NCI-H187 (cell line): ENCODE measurements at regions not wholly inside any gene's neighbourhood (a gene's known extent, or its start where the extent isn't known, plus 50 kb on each side); places are given as distances from the start of the nearest gene placed in this dataset.

Source experiments
- DNase-seq, 2 experiments: peaks; one replicate each; lab custom pipeline; 2025; lab: John Stamatoyannopoulos, UW

DNA sequence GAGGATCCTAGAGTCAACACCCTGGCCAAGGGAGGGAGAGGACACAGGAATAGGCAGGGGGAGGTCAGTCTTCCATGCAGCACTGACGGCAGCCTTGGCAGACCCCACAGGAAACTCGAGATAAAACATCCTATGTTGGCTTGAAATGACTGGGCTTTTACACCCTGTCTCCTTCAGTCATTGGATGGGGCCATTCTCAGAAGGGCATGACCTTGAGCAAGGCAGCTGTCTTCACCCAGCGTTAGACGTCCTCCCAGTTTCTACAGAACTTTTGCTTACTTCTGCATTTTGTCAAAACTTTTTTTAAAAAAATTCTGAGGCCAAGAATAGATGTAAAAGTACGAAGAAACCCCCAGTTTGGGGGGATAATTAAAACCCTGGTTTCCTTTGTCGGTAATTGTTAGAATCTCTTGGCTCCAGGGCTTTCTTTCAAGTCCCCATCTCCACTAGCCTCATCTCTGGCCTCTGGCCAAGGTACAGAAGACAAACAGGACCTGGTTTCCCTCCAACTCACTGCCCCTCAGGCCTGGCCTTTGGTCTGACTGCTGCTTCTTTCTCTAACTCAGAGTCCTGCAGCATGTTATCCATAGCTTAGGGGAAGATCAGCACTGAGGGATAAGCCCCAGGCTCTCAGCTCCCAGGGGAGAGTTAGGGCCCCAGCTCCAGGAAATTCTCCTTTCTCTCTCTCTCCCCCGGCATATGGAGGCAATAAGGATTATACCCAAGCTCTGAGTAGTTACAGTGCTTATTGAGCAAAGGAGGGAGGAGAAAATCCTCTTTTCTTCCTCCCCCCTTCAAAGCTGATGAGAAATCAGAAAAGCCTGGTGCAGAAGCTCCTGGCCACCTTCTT lies 51.6 kb upstream of the KCND3 start:
- DNase-seq = no peak

DNA sequence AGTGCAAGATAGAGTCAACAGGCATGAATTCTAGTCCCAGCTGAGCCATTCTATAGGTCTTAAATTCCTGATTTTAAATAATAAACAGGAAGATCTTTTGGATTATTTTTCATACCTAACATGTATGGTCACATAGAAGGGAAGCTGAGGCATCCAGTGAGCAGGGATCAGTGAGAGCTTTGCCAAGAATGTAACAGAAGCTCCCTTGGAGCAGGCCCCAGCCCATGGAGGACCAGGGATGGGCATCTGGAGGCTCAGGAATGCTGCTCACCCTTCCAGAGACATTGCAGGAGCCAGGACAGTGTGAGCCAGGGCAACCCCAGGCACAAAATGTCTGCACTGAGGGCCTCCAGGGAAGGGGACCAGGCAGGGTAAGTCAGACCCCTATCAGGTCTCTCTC lies 54.4 kb upstream of the KCND3 start:
- DNase-seq = no peak

DNA sequence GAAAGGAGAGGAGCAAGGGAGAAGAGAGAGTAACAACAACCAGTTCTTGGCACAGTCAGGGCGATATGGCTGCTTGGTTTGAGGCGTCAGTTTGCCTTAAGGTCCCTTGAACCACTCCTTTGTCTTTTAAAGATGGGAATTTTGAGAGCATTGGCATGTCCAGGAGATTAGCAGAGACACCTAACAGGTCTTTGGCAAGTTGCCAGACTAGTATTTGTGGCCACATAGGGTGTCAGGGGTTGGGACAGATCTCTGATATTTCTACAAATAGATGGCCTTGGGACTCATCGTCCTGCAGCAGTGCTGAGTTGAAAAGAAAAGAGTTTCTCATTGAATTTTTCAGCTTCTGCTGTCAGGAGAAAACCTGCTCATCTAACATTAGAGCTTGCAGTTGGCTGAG lies 55.3 kb upstream of the KCND3 start:
- DNase-seq = no peak

DNA sequence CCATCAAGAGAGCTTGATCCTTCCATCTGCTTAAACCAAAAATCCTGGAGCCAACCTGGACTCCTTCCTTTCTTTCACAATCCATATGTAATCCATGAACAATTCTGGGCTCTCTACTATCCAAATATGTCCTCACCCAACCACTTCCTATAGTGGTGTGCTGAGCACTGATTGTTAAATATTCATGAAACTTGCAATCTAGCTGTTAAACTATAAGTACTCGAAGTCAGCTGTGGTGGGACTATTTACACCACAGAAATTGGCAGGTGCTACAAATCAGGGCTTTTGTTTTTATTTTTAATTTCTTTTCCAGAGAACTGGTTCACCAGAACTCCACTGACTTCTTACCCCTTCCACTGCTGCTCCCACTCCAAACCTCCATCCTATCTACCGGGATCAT lies 57.2 kb upstream of the KCND3 start:
- DNase-seq = no peak

DNA sequence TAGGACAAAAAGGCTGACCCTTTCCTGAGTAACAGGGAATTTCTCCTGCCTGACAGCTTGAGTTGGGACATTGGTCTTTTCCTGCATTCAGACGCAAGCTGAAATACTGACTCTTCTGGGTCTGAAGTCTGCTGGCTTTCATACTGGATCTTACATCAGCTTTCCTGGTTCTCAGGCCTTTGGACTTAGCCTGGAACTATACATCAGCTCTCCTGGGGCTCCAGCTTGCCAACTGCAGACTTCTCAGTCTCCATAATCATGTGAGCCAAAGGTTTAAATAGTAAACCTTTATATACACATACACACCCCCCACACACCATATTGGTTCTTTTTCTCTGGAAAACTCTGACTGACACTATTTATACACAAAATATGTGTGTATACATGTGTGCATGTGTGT lies 59.0 kb upstream of the KCND3 start:
- no peak for DNase-seq

DNA sequence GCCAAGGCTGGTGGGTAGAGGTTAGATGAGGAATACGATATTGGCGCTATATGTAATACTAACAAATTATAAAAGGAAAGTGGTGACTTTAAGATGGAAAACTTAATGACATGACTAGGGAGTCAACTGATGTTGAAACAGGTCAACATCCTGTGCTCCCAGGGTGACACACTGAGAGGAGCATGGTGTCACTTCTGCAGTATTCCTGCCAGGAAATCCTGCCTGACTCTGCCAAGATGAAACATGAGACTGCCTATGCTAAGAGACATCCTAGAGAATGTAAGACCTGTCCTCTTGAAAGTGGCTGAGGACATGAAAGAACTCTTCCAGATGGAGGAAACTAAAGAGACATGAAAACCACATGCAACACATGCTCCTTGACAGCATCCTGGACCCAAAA lies 65.0 kb upstream of the KCND3 start:
- no peak for DNase-seq

DNA sequence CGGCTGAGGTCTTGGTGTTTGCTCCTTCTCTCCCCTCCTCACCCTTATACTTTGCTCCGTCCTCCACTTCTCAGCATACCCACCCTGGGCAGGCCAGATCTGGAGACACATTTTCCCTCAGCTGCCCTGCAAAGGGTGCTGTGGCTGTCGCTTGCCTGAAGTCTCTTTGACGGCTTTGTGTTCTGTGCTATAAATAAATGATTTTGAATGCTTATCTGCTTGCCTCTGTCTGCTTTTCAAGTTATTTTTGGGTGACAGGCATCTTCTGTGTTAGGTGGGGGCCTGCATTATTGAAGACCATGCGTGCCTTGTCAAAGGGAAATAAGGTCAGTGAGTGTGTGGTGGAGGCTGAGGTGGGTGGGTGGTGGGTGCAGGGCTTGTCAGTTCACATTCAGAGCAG lies 66.9 kb upstream of the KCND3 start:
- DNase-seq = no peak

DNA sequence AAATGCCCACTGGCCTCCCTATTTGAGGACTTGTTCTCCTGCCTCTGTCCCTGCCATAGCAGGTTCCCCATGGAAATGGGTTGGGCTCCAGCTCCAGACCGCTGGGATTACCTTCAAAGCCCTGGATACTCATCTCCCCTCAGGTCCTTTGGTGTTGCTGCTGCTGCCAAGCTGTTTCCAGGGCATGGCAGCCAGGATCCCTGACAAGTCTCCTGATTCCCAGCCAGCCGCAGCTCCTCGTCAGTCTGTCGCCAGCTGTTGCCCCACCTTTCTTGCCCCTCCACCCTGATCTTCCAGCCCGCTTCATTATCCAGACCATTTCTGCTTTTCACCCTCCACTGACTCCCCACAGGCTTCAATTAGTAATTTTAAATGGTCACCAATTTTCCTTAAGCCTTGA lies 68.3 kb upstream of the KCND3 start:
- DNase-seq = no peak

DNA sequence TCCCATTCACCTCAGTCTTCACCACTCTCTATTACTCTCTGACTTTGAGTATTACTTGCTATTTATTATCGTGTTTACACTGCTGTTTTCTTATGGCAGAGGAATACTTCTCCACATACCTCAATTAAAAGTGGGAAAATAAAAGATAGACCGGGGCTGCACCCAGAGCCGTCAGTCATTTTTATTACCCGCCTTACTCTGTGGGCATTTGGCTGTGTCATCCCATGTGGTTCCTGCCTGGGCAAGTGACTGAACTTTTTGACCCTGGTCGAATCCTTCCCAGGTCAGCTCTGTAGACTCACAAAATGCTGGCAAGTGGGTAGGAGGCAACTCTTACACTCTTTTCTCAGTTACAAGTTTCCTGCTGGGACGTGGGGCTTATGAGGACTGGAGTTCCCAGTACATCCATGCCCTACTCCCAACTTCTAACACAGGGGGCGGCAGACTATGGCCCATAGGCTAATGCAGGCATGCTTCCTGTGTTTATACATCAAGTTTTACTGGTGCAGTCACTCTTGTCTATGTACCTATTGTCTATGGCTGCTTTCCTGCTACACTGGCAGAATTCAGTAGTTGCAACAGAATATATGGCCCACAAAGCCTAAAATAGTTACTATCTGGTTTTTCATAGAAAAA lies 69.5 kb upstream of the KCND3 start:
- DNase-seq = no peak

DNA sequence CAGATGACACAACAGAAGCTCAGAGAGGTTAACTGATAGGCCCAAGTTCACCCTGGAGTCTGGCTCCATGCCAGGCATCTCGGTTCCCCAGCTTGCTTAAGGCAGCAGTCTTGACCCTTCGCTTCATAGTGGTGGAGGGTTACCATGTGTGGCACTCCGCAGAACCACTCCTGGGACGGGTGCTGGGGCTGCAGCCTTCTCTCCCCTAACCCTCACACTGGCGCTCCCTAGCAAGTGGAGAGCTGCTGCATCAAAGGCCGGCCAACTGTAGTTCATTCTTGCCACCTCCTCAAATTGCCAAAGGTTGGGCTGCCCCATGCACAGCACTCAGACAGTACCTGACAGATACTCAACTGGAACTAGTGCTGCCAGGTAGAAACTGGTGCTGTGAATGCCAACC lies 70.2 kb upstream of the KCND3 start:
- DNase-seq = no peak

DNA sequence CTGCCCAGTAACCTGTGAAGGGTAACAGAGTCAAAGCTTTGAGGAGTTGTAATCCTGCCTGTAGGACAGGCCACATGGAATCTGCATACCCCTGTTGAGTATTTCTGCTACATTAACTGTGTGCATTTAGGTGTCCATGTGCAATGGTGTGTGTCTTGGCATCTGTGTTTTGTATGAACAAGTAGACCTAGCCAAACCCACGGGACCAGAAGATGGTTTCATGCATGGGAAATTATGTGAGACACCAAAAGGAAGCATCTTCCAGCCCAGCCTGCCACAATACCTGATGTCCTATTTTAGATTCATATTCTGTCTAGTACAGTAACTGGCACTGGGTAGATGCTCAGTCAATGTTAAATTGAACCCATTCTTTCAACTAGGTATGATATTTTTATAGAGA lies 70.8 kb upstream of the KCND3 start:
- no peak for DNase-seq

DNA sequence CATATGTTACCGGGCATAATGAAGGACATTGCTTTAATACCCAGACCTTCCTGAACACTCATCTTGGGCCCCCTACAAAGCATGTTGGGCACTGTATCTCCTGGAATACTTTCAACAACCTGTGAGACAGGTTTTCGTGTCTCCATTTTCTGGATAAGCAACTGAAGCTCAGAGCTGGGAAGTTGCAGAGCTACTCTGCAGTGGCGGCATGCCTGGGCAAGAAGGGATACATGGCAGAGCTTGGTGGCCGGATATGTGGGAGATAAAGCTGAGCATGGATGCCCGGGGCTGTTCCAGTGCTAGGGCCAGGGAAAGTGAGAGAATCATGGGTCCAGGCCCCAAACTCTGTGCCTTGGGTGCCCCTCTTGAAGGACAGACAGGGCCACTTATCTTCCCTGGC lies 71.6 kb upstream of the KCND3 start:
- no peak for DNase-seq

DNA sequence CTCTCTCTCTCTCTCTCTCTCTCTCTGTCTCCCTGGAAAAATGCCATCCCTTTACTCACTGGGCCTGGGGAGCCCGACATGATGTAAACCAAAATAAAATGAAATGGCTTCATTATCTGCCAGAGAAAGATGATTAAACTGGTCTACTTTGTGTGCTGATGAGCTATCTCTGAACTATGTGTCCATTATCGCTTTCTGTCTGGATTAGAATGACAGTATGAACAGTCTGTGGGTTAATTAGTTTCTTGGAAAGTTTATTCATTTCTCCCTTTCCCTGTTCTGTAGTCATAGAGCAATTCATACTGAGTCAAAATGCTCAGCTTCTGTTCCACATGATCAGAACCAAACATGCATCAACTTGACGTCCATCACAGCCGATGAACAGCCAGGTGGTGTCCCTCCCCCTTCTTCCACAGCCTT lies 72.4 kb upstream of the KCND3 start:
- no peak for DNase-seq

DNA sequence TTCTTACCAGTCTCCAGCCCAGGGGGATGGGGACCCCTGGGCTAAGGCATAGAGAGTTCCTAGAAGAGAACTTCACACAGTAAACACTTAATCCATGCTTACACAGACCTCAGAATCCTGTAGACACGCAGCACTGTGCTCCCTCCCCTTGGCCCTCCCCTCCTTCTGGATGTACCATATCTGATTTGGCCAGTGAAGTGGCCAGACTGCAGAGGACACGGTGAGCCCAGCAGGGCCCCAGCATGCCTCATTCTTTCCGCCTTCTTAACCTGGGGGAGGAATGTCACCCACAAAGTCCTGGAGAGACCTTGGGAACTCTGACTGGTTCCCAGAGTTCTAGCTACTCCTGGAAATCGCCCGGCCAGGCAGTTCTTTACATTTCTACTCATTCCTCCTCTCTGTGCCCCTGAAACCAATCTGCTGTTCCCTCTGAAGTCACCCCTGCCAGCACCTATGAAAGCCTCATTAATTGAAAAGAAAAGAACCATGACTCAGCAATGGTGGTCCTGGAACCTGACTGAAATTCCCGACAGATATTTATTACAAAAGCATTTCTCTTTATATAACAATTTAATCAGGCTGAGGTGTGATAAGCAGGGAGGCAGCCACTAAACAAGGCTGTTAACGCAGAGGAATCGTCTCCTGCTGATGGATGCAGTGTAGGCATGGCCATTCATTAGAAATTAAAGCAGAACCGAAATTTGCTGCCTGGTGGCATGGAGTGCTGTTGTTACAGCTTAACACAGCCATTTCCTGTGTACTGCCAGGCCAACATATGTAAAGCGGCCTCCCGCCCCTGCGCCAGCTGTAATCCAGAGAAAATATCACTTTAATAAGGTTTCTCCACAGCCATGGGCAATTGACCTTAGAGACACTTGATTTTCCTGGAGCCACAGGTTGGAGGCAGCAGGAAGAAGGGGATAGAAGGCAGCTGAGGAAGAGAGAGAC lies 74.6 kb upstream of the KCND3 start:
- no peak for DNase-seq

DNA sequence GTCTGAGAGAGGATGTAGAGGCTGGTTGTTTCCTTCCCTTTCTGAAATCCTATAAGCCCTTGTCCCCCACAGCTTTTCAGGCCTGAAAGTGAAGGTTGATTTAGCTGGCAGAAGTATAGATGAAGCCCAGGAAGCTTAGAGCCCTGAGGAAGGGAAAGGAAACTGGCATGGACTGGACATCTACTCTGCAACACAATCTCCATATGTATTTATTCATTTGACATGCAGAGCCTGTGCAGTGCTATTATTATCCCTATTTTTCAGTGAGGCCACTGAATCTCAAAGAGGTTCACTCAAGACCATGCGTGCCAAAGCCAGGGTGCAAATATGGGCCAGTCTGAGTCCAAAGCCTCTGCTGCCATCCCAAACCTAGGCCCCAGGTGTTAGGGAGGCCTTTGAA lies 78.5 kb upstream of the KCND3 start:
- no peak for DNase-seq

DNA sequence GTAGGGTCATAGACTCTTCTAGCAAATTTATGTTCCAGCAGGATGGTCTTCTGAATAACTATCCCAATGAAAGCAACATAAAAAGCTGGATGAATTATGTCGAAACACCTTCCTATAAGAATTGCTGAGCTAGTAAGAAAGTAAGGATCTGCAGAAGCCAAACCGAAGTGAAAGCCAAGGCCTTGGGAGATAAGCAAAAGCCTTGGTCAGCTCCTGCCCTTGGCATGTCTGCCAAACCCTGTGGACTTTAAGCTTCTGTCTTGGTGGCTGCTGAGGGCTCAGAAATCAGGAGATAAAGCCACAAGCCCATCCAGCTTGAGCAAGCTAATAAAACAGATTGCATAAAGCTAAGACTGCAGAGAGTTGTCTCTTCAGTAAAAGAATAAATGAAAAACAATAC lies 81.2 kb upstream of the KCND3 start:
- DNase-seq = no peak

DNA sequence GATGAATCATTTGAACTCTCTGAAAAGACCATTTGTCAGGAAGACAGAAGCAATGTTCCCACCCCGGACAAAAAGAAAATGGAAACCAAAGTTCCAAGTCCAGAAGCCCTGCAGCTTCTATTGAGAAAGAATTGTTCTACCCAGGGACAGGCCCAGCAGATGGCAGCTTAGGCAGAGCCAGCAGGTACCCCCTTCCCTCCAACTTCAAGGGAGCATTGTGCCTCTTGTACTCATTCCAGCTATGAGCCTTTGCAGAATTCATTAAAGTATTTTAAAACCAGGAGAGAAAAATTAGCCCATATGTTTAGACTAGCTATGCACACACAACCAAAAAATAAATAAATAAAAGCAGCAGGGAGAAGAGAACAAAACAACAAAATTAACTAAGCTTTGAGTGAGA lies 85.2 kb upstream of the KCND3 start:
- DNase-seq = no peak

DNA sequence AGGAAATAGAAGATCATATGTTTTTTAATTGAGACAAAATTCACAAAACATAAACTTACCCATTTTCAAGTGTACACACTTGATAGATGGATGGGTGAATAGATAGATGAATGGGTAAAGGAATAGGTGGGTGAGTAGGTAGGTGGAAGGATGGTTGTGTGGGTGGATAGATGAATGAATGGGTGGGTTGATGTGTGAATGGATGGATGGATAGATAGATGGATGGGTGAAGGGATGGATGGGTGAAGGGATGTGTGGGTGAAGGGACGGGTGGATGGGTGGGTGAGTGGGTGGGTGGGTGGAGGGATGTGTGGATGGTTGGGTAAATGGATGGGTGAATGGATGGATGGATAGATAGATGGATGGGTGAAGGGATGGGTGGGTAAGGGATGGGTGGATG lies 86.1 kb upstream of the KCND3 start:
- no peak for DNase-seq

DNA sequence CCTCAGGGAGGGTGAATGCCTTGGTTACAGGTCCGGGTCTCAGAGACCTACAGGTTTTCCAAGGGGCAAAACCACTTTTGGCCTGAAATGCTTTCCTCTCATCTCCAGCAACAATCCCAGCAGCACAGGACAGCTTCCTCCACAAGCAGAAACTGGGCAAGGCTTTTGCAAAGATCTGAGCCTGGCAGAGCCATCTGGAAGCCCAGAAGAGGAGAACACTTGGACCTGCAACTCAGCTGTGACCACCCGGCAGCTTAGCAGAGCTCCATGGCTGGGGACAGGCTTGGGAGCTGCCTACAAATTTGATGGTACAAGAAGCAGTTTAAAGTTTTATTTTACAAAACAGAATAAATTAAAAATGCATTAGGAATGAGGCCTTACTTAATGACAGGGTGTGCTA lies 90.0 kb upstream of the KCND3 start:
- DNase-seq = no peak

DNA sequence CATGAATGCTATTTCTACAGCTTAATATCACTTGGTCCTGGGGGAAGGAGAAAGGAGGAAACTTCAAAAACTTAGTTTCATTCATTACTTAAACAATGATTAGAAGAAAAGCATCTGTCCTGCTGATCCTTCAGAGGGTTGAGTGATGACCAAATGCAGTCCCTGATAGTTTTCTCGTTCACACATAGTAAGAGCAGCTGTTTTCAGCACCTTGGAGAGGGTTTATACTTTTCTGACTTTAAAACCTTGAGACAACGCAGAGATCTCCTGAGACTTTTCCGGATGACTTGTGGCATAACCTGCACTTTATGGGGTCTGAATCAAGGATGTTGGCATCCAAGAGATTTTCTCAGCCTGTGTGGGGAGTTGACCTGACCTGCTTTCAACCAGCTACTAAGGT lies 94.0 kb upstream of the KCND3 start:
- DNase-seq = no peak

DNA sequence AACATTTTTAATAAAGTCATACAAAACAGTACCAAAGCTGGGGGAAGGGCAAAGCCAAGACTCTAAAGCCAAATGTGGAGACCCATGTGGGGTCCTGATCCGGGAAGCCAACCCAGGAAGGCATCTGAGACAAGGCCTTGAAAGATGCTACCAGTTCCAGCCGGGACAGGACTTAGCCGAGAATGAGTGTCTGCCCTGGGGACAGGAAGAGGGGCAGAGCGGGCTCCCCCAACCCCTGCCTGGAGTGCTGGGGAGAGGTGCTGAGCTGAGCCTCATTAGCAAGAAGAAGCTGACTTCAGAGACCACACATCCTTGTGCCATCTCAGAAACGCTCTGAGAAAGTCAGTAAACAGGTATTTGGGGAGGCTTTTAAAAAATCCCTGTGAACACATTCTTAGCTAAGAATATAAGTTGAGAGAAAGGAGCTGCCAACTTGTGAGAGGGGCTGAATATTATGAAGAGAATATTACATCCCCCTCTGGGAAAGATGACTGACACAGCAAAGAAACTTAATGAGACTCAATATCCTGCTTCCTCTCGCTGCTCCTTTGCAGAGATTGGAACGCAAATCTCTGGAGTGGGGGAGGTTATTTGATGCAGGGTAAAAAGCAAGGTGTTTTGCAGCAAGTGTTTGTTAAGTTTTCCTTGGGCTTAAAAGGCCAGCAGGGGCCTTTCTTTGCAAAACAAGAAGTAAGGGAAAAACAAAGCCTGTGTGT lies 103.3 kb upstream of the KCND3 start:
- no peak for DNase-seq

DNA sequence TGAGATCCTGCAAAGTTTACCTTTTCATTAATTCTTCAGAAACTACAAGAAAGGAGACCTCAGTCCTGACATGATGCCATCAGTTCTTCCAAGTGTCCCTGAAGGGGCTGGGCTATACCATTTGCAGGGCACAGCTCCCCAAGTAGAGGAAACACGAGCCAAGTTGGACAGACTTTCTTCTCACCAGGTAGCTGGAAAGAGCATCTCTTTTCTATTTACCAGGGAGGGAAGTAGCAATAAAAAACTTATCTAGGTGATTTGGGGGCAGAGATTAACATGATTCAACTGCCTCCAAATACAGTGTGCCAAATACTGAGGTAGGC lies 103.9 kb upstream of the KCND3 start:
- no peak for DNase-seq
